EH (cell line): ENCODE measurements at regions not wholly inside any gene's neighbourhood (a gene's known extent, or its start where the extent isn't known, plus 50 kb on each side); places are given as distances from the start of the nearest gene placed in this dataset.
"Not testable (repeated sequence)": the region's sequence is repeated elsewhere in the genome, so short reads cannot be mapped to it uniquely, and the experiment has no call there.

Experiments used
- DNase-seq: peaks from one replicate; pipeline ENCODE4 v3.0.0-alpha.2; 2015; ENCODE audit warnings: low read depth

- DNase-seq, result peak; percentile 26
Observed at GRCh38 chr17:14621826-14622614, 321.1 kb downstream of the HS3ST3B1 start.

- no peak for DNase-seq
Observed at GRCh38 chr17:14619821-14620220, 318.9 kb downstream of the HS3ST3B1 start.

- peak; percentile 89 for DNase-seq
Observed at GRCh38 chr17:14616528-14616927, 315.6 kb downstream of the HS3ST3B1 start.

GRCh38 chr17:14605267-14605599 lies 304.4 kb downstream of the HS3ST3B1 start:
- no peak for DNase-seq

- no peak for DNase-seq
Observed at GRCh38 chr17:14604591-14605266, 303.8 kb downstream of the HS3ST3B1 start.

- DNase-seq, result no peak
Observed at GRCh38 chr17:14596224-14596623, 295.3 kb downstream of the HS3ST3B1 start.

- no peak for DNase-seq
Observed at GRCh38 chr17:14595656-14596055, 294.8 kb downstream of the HS3ST3B1 start.

GRCh38 chr17:14594690-14595089 lies 293.8 kb downstream of the HS3ST3B1 start:
- DNase-seq, result no peak

- peak; percentile 35 for DNase-seq
Observed at GRCh38 chr17:14593956-14594355, 293.1 kb downstream of the HS3ST3B1 start.

GRCh38 chr17:14590459-14591250 lies 289.8 kb downstream of the HS3ST3B1 start:
- no peak for DNase-seq

- DNase-seq, result no peak
Observed at GRCh38 chr17:14585099-14585498, 284.2 kb downstream of the HS3ST3B1 start.

- DNase-seq, result no peak
Observed at GRCh38 chr17:14582996-14583395, 282.1 kb downstream of the HS3ST3B1 start.

- no peak for DNase-seq
Observed at GRCh38 chr17:14581186-14581830, 280.4 kb downstream of the HS3ST3B1 start.

GRCh38 chr17:14580499-14580898 lies 279.6 kb downstream of the HS3ST3B1 start:
- DNase-seq, result peak; percentile 57

- no peak for DNase-seq
Observed at GRCh38 chr17:14579716-14580115, 278.8 kb downstream of the HS3ST3B1 start.

- DNase-seq, result peak; percentile 51
Observed at GRCh38 chr17:14575471-14575953, 274.6 kb downstream of the HS3ST3B1 start.

GRCh38 chr17:14560325-14560724 lies 259.4 kb downstream of the HS3ST3B1 start:
- DNase-seq, result not testable (repeated sequence)

- no peak for DNase-seq
Observed at GRCh38 chr17:14559264-14560119, 258.6 kb downstream of the HS3ST3B1 start.

GRCh38 chr17:14557480-14557879 lies 256.6 kb downstream of the HS3ST3B1 start:
- no peak for DNase-seq

GRCh38 chr17:14553847-14554246 lies 253.0 kb downstream of the HS3ST3B1 start:
- DNase-seq, result no peak

GRCh38 chr17:14552306-14552705 lies 251.4 kb downstream of the HS3ST3B1 start:
- DNase-seq, result no peak
